ENCODE measurements at regions not wholly inside any gene's neighbourhood (a gene's known extent, or its start where the extent isn't known, plus 50 kb on each side); places are given as distances from the start of the nearest gene placed in this dataset.
A peak's percentile ranks its signal among the peaks of the same experiment; 100 is the strongest.
"Not testable (repeated sequence)": the region's sequence is repeated elsewhere in the genome, so short reads cannot be mapped to it uniquely, and the experiment has no call there.

DNA sequence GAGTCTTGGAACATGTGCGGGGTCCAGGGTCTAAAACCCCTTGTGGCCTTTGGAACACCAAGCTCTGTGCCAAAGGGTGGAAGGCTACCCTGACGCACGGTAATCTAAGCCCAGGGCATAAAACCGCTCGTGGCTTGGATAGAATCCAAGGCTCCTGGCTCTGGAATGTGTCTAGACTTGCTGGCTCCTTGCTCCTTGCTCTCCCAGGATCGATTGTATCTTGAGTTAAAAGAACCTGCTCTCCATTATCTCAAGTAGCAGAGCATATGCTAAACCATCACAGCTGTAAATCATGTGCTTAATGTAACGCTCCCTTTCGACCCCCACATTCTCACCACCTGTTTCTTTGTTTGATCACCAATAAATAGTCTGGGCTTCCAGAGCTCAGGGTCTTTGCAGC, 50.3 kb downstream of the TLCD4 start:
- H3K4me3 ChIP-seq; H3K27ac ChIP-seq (replicated peaks); H3K27me3 ChIP-seq (ENCODE audit: low read depth); DNase-seq; intact Hi-C loops (cut with micrococcal nuclease): not testable (repeated sequence)
- Histone ChIP-seq H3K36me3 (peaks cover 21% of the 10 kb centered on the region), H3K9me3 (replicated peaks) (peaks cover 14% of the 10 kb centered on the region), H3K4me1 (peaks cover 15% of the 10 kb centered on the region)

DNA sequence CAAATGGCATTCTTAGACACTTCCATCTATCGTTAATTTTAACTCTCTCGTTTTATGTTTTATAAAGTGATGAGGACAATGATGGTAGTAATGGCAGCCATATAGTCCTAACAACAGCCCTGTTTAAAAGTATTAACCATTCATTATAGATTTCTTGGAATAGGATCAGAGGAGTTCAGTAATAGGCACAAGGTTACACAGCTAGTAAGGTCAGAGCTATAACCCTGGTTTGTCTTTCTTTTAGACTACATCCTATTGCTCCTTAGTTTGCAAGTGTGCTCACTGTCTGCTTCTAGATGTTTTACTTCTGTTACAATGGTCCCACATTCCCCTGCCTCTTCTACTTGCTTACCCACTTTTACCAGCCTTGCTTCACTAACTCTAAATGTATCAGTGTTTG, 50.9 kb downstream of the TLCD4 start:
- Histone ChIP-seq H3K4me1 (peaks cover 17% of the 10 kb centered on the region), H3K4me3 (no peak overlapping the region), H3K27ac (replicated peaks) (no peak overlapping the region), H3K27me3 (ENCODE audit: low read depth) (no peaks in the 10 kb centered on the region), H3K36me3 (peaks cover 21% of the 10 kb centered on the region), H3K9me3 (replicated peaks) (peaks cover 13% of the 10 kb centered on the region)
- TF ChIP-seq, protein P1, sequence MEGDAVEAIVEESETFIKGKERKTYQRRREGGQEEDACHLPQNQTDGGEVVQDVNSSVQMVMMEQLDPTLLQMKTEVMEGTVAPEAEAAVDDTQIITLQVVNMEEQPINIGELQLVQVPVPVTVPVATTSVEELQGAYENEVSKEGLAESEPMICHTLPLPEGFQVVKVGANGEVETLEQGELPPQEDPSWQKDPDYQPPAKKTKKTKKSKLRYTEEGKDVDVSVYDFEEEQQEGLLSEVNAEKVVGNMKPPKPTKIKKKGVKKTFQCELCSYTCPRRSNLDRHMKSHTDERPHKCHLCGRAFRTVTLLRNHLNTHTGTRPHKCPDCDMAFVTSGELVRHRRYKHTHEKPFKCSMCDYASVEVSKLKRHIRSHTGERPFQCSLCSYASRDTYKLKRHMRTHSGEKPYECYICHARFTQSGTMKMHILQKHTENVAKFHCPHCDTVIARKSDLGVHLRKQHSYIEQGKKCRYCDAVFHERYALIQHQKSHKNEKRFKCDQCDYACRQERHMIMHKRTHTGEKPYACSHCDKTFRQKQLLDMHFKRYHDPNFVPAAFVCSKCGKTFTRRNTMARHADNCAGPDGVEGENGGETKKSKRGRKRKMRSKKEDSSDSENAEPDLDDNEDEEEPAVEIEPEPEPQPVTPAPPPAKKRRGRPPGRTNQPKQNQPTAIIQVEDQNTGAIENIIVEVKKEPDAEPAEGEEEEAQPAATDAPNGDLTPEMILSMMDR (IDR thresholded peaks at IDR 0.05; ENCODE audit: borderline replicate concordance): no peak
- DNase-seq: no peak
- intact Hi-C loops (cut with micrococcal nuclease): no loop called here

DNA sequence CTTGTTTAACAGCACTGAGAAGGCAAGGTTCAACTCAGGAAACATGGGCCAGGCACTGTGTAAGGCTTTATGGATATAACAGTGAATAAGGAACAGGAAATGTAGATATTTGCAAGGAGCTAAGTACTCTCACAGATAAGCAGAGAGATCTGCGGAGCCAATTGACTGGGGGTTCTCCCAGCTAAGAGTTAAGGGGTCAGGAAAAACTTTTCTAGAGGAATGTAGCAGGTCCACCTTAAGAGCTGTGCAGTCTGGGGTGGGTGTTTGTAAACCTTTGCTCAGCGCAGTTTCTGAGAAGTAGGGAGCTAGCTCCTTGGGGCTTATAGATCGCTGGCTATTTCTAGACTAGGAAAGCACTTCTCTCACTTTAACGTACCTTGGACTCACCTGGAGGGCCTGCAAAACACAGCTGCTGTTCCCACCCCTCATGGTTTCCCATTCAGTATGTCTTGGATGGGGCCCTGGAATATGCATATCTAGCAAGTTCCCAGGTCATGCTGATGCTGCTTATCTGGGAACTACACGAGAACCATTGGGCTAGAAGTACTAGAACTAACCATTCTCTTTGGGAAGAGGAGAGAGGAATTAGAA, 51.7 kb downstream of the TLCD4 start:
- Histone ChIP-seq H3K9me3 (replicated peaks) (peaks cover 7% of the 10 kb centered on the region), H3K4me3 (no peak overlapping the region), H3K27ac (replicated peaks) (no peak overlapping the region), H3K36me3 (peaks cover 13% of the 10 kb centered on the region), H3K27me3 (ENCODE audit: low read depth) (no peaks in the 10 kb centered on the region), H3K4me1 (peaks cover 18% of the 10 kb centered on the region)
- DNase-seq: no peak
- TF ChIP-seq, protein P1 (IDR thresholded peaks at IDR 0.05; ENCODE audit: borderline replicate concordance): no peak
- intact Hi-C loops (cut with micrococcal nuclease): no loop called here

DNA sequence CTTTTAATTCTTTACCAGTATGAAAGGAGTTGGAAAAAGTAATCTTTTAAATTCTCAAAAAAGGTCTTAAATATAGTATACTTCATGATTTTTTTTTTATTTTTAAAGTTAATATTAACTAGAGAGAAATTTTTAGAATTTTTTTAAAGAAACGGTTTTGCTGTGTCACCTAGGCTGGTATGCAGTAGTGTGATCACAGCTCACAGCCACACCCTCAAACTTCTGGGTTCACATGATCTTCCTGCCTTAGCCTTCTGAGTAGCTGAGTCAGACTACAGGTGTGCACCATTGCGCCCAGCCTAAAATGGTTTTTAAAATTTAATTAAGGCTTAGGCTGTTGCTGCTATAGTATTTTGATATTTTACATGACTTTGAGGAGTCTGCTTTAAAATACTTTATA, 52.4 kb downstream of the TLCD4 start:
- intact Hi-C loops (cut with micrococcal nuclease): no loop called here
- DNase-seq: no peak
- H3K4me3 ChIP-seq: no peak overlapping the region
- H3K9me3 ChIP-seq (replicated peaks): peaks cover under 1% of the 10 kb centered on the region
- no peak overlapping the region for H3K27ac ChIP-seq (replicated peaks)
- H3K27me3 ChIP-seq (ENCODE audit: low read depth): no peaks in the 10 kb centered on the region
- TF ChIP-seq, protein P1 (IDR thresholded peaks at IDR 0.05; ENCODE audit: borderline replicate concordance): no peak
- H3K36me3 ChIP-seq: peaks cover 12% of the 10 kb centered on the region
- H3K4me1 ChIP-seq: peaks cover 18% of the 10 kb centered on the region

DNA sequence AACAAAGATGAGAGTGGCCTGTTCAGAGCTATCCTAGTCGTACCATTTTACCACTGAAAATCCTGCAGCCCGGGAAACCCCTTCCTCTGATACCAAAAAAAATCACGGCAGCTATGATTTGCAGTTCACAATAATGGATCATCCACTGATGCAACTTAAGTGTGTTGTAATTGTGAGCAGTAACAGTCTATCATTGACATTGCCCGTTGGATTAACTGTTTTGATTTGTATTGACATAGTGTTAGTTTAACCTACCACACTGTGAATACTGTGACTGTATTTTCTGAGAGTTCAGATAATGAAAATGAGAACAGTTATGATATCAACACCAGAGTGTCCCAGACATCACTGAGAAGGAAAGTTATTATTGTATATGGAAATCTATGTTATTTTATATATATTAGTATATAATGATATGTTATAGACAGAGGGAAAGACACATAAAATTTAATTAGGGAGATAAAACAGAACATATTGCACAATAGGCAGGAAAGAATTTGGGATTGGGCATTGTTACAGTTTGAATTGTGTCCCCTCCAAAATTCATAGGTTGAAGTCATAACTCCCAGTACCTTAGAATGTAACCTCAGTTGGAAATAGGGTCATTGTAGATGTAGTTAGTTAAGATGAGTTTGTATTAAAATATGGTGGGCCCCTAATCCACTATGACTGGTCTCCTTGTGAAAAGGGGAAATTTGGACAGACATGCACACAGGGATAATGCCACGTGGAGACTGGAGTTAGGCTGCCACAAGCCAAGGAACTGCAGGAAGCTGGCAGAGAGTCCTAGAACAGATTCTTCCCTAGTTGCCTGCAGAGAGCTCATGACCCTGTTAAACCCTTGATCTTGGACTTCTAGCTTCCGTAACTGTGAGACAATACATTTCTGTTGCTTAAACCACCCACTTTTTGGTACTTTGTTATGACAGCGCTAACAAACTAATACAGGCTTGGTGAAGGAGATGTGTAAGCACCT, 54.4 kb downstream of the TLCD4 start:
- intact Hi-C loops (cut with micrococcal nuclease): no loop called here

More for the DNA sequence above, 54.4 kb downstream of the TLCD4 start:
- peaks cover 18% of the 10 kb centered on the region for H3K4me1 ChIP-seq
- H3K9me3 ChIP-seq (replicated peaks): no peaks in the 10 kb centered on the region
- no peak overlapping the region for H3K4me3 ChIP-seq
- TF ChIP-seq, protein P1 (IDR thresholded peaks at IDR 0.05; ENCODE audit: borderline replicate concordance): no peak
- no peaks in the 10 kb centered on the region for H3K27me3 ChIP-seq (ENCODE audit: low read depth)
- no peak for DNase-seq
- peaks cover 14% of the 10 kb centered on the region for H3K36me3 ChIP-seq
- peak overlapping the region; percentile 26 for H3K27ac ChIP-seq (replicated peaks)
